ENCODE measurements at regions not wholly inside any gene's neighbourhood (a gene's known extent, or its start where the extent isn't known, plus 50 kb on each side); places are given as distances from the start of the nearest gene placed in this dataset.

- WGBS, 2 donors = 76 to 77% methylated on average over 2 of the region's 2 CpGs
- H3K9me3 ChIP-seq = peaks cover 0 to 15% (median 7%) of the 10 kb centered on the region in 11 donors
- no peaks in the 10 kb centered on the region for H3K36me3 ChIP-seq
- H3K4me1 ChIP-seq = peaks cover 0 to 11% (median 5%) of the 10 kb centered on the region in 9 donors
- no peak overlapping the region for H3K27ac ChIP-seq
- ATAC-seq (no peak), DNase-seq (no peak)
- no peak for TF ChIP-seq CTCF (IDR thresholded peaks at IDR 0.05)
- H3K27me3 ChIP-seq = no peaks in the 10 kb centered on the region
- intact Hi-C loops (cut with DNase I) = loop anchor here in 2 of 10 donors (10.0 kb wide), 2 partner anchors 69 to 119 kb away; no protein-coding TSS in a partner anchor
- no peak overlapping the region for H3K4me3 ChIP-seq
Measured at GRCh38 chr15:45913451-45913850, 278.6 kb downstream of the SQOR start.

GRCh38 chr15:45914425-45914824 is 279.6 kb downstream of the SQOR start:
- DNase-seq (no peak), ATAC-seq (no peak)
- H3K27ac ChIP-seq = no peak overlapping the region
- no peaks in the 10 kb centered on the region for H3K36me3 ChIP-seq
- peaks cover 0 to 5% (median 0%) of the 10 kb centered on the region in 11 donors for H3K9me3 ChIP-seq
- no peak for TF ChIP-seq CTCF (IDR thresholded peaks at IDR 0.05)
- no peak overlapping the region for H3K4me3 ChIP-seq
- intact Hi-C loops (cut with DNase I) = loop anchor here in 2 of 10 donors (10.0 kb wide), 2 partner anchors 70 to 120 kb away; no protein-coding TSS in a partner anchor
- peaks cover 0 to 21% (median 5%) of the 10 kb centered on the region in 9 donors for H3K4me1 ChIP-seq
- no peaks in the 10 kb centered on the region for H3K27me3 ChIP-seq

- peak overlapping the region; percentile 4 to 78 (median 62) for H3K27ac ChIP-seq
- no peak overlapping the region for H3K4me3 ChIP-seq
- no peaks in the 10 kb centered on the region for H3K36me3 ChIP-seq
- TF ChIP-seq CTCF (IDR thresholded peaks at IDR 0.05) = no peak
- WGBS, 2 donors = 48 to 59% methylated on average over 2 of the region's 2 CpGs
- peaks cover 0 to 35% (median 14%) of the 10 kb centered on the region in 9 donors for H3K4me1 ChIP-seq
- ATAC-seq (peak; percentile 78 to 93 (median 89)), DNase-seq (peak; percentile 22 to 44)
- no peaks in the 10 kb centered on the region for H3K27me3 ChIP-seq
- intact Hi-C loops (cut with DNase I) = loop anchor here in 2 of 10 donors (5.0 to 10.0 kb wide), 3 partner anchors 74 to 168 kb away; no protein-coding TSS in a partner anchor
- no peaks in the 10 kb centered on the region for H3K9me3 ChIP-seq
Measured at GRCh38 chr15:45918839-45919238, 284.0 kb downstream of the SQOR start.

GRCh38 chr15:45919806-45920205 is 285.0 kb downstream of the SQOR start:
- 73 to 76% methylated on average over 6 of the region's 6 CpGs for WGBS, 2 donors
- intact Hi-C loops (cut with DNase I) = loop anchor here in 2 of 10 donors (5.0 to 10.0 kb wide), 4 partner anchors 72 to 167 kb away; no protein-coding TSS in a partner anchor
- Histone ChIP-seq H3K36me3 (no peaks in the 10 kb centered on the region), H3K27ac (peak overlapping the region in 8 of 10 donors; percentile 5 to 78 (median 62)), H3K9me3 (no peaks in the 10 kb centered on the region), H3K4me1 (peaks cover 0 to 35% (median 14%) of the 10 kb centered on the region in 9 donors), H3K4me3 (no peak overlapping the region), H3K27me3 (no peaks in the 10 kb centered on the region)
- ATAC-seq = peak in 5 of 8 donors; percentile 8 to 72 (median 61)
- TF ChIP-seq CTCF (IDR thresholded peaks at IDR 0.05) = no peak
- DNase-seq = no peak

All from heart right ventricle (tissue), 16 donors.